ENCODE measurements at regions not wholly inside any gene's neighbourhood (a gene's known extent, or its start where the extent isn't known, plus 50 kb on each side); places are given as distances from the start of the nearest gene placed in this dataset.

GRCh38 chr2:234341306-234341985 is 155.4 kb downstream of the ARL4C start:
- no peak overlapping the region for H3K4me3 ChIP-seq
- 90 to 95% methylated on average over 3 to 11 of the region's 11 CpGs for WGBS, 2 donors (ENCODE audit: low coverage in 1 of 2)
- no peak overlapping the region for H3K27ac ChIP-seq
- no peaks in the 10 kb centered on the region for H3K4me1 ChIP-seq
- DNase-seq: no peak
- TF ChIP-seq POLR2AphosphoS5 (IDR thresholded peaks at IDR 0.05): no peak
- TF ChIP-seq POLR2A (IDR thresholded peaks at IDR 0.05): no peak
- TF ChIP-seq EP300 (IDR thresholded peaks at IDR 0.05; ENCODE audit: low read depth): no peak
- TF ChIP-seq CTCF (IDR thresholded peaks at IDR 0.05): no peak
- H3K9me3 ChIP-seq: no peaks in the 10 kb centered on the region
- in situ Hi-C loops (cut with MboI; ENCODE audit: low pct_ligation_motif_present in 1 of 4, low pct_unique_long_range_greater_than_20kb in 1 of 4, low sequenced_read_pairs in 3 of 4) (no loop called here), intact Hi-C loops (cut with DNase I; ENCODE audit: low total_unique reads) (no loop called here)
- no peaks in the 10 kb centered on the region for H3K36me3 ChIP-seq
- H3K27me3 ChIP-seq: no peaks in the 10 kb centered on the region

- Histone ChIP-seq H3K36me3 (no peaks in the 10 kb centered on the region), H3K4me3 (no peak overlapping the region), H3K27me3 (no peaks in the 10 kb centered on the region), H3K9me3 (no peaks in the 10 kb centered on the region), H3K4me1 (peaks cover 0 to 5% (median 0%) of the 10 kb centered on the region in 4 donors), H3K27ac (no peak overlapping the region)
- in situ Hi-C loops (cut with MboI; ENCODE audit: low pct_ligation_motif_present in 1 of 4, low pct_unique_long_range_greater_than_20kb in 1 of 4, low sequenced_read_pairs in 3 of 4) (no loop called here), intact Hi-C loops (cut with DNase I; ENCODE audit: low total_unique reads) (no loop called here)
- no peak for DNase-seq
- no peak for TF ChIP-seq POLR2A (IDR thresholded peaks at IDR 0.05)
- no peak for TF ChIP-seq CTCF (IDR thresholded peaks at IDR 0.05)
- TF ChIP-seq POLR2AphosphoS5 (IDR thresholded peaks at IDR 0.05): no peak
- no peak for TF ChIP-seq EP300 (IDR thresholded peaks at IDR 0.05; ENCODE audit: low read depth)
- 80 to 96% methylated on average over 4 to 5 of the region's 5 CpGs for WGBS, 2 donors (ENCODE audit: low coverage in 1 of 2)
These were observed 157.4 kb downstream of the ARL4C start for GRCh38 chr2:234339501-234339900.

- H3K27ac ChIP-seq: no peak overlapping the region
- no peak overlapping the region for H3K4me3 ChIP-seq
- WGBS, 2 donors (ENCODE audit: low coverage in 1 of 2): 91 to 94% methylated on average over 2 of the region's 2 CpGs
- H3K4me1 ChIP-seq: peaks cover 0 to 5% (median 0%) of the 10 kb centered on the region in 4 donors
- no peaks in the 10 kb centered on the region for H3K27me3 ChIP-seq
- in situ Hi-C loops (cut with MboI; ENCODE audit: low pct_ligation_motif_present in 1 of 4, low pct_unique_long_range_greater_than_20kb in 1 of 4, low sequenced_read_pairs in 3 of 4) (no loop called here), intact Hi-C loops (cut with DNase I; ENCODE audit: low total_unique reads) (no loop called here)
- DNase-seq: no peak
- H3K36me3 ChIP-seq: no peaks in the 10 kb centered on the region
- TF ChIP-seq EP300 (IDR thresholded peaks at IDR 0.05; ENCODE audit: low read depth): no peak
- no peak for TF ChIP-seq POLR2A (IDR thresholded peaks at IDR 0.05)
- no peak for TF ChIP-seq POLR2AphosphoS5 (IDR thresholded peaks at IDR 0.05)
- TF ChIP-seq CTCF (IDR thresholded peaks at IDR 0.05): no peak
- H3K9me3 ChIP-seq: no peaks in the 10 kb centered on the region
These were observed 157.9 kb downstream of the ARL4C start for GRCh38 chr2:234339011-234339410.

GRCh38 chr2:234335661-234336228 is 161.1 kb downstream of the ARL4C start:
- DNase-seq: peak; percentile 73
- Histone ChIP-seq H3K36me3 (no peaks in the 10 kb centered on the region), H3K27me3 (no peaks in the 10 kb centered on the region), H3K4me3 (no peak overlapping the region), H3K9me3 (no peaks in the 10 kb centered on the region), H3K27ac (peak overlapping the region in 3 of 4 donors; percentile 13 to 63 (median 21)), H3K4me1 (peaks cover 0 to 5% (median 0%) of the 10 kb centered on the region in 4 donors)
- in situ Hi-C loops (cut with MboI; ENCODE audit: low pct_ligation_motif_present in 1 of 4, low pct_unique_long_range_greater_than_20kb in 1 of 4, low sequenced_read_pairs in 3 of 4) (no loop called here), intact Hi-C loops (cut with DNase I; ENCODE audit: low total_unique reads) (no loop called here)
- TF ChIP-seq CTCF (IDR thresholded peaks at IDR 0.05): no peak
- peak; percentile 79 to 91 (median 80) for TF ChIP-seq POLR2AphosphoS5 (IDR thresholded peaks at IDR 0.05)
- TF ChIP-seq POLR2A (IDR thresholded peaks at IDR 0.05): peak; percentile 23
- peak; percentile 94 for TF ChIP-seq EP300 (IDR thresholded peaks at IDR 0.05; ENCODE audit: low read depth)
- 53% methylated on average over 3 to 19 of the region's 19 CpGs for whole genome bisulfite sequencing, 2 donors (ENCODE audit: low coverage in 1 of 2)

All from transverse colon (tissue), 4 donors.